Skeletal muscle tissue (tissue), 3 donors: ENCODE measurements at regions not wholly inside any gene's neighbourhood (a gene's known extent, or its start where the extent isn't known, plus 50 kb on each side); places are given as distances from the start of the nearest gene placed in this dataset.

Source experiments
- H3K27ac ChIP-seq: one replicate; pipeline ENCODE4 v1.7.0; 2013; ENCODE audit warnings: mild to moderate bottlenecking, low read depth, low read length, inconsistent platforms
- H3K27me3 ChIP-seq, 3 donors: one replicate each; pipeline ENCODE4 v1.7.0; 2013; ENCODE audit warnings: low read length in 3 of 3; ENCODE audit not compliant: control insufficient read depth in 3 of 3, insufficient read depth in 3 of 3
- H3K36me3 ChIP-seq, 3 donors: one replicate each; pipeline ENCODE4 v1.7.0; 2013; ENCODE audit warnings: low read length in 3 of 3; ENCODE audit not compliant: control insufficient read depth in 3 of 3, insufficient read depth in 3 of 3
- H3K4me1 ChIP-seq, 3 donors: one replicate each; pipeline ENCODE4 v1.7.0; 2013; ENCODE audit warnings: low read length in 3 of 3, mild to moderate bottlenecking in 3 of 3; ENCODE audit not compliant: control insufficient read depth in 3 of 3, insufficient read depth in 3 of 3
- H3K4me3 ChIP-seq, 3 donors: one replicate each; pipeline ENCODE4 v1.7.0; 2013; ENCODE audit warnings: low read length in 3 of 3
- H3K9ac ChIP-seq, 3 donors: one replicate each; pipeline ENCODE4 v1.7.0; 2013; ENCODE audit warnings: low read length in 3 of 3, mild to moderate bottlenecking in 3 of 3, moderate library complexity in 2 of 3, low read depth in 1 of 3
- H3K9me3 ChIP-seq, 3 donors: one replicate each; pipeline ENCODE4 v1.7.0; 2013; ENCODE audit warnings: low read length in 3 of 3; ENCODE audit not compliant: control insufficient read depth in 3 of 3
- donor health status: Osteomylitis.

- Histone ChIP-seq H3K4me1 (peaks cover 2 to 6% (median 3%) of the 10 kb centered on the region in 3 donors), H3K27ac (no peak overlapping the region), H3K27me3 (no peaks in the 10 kb centered on the region), H3K36me3 (no peaks in the 10 kb centered on the region), H3K9me3 (no peaks in the 10 kb centered on the region), H3K4me3 (no peak overlapping the region), H3K9ac (no peak overlapping the region)
These were observed 99.5 kb upstream of the THRB start for GRCh38 chr3:24594161-24594560.

- Histone ChIP-seq H3K27ac (no peak overlapping the region), H3K9me3 (no peaks in the 10 kb centered on the region), H3K27me3 (no peaks in the 10 kb centered on the region), H3K4me1 (peaks cover 0 to 3% (median 0%) of the 10 kb centered on the region in 3 donors), H3K9ac (no peak overlapping the region), H3K4me3 (no peak overlapping the region), H3K36me3 (no peaks in the 10 kb centered on the region)
These were observed 101.1 kb upstream of the THRB start for GRCh38 chr3:24595796-24596195.

- no peak overlapping the region for H3K27ac ChIP-seq
- peaks cover 0 to 3% (median 0%) of the 10 kb centered on the region in 3 donors for H3K4me1 ChIP-seq
- no peaks in the 10 kb centered on the region for H3K9me3 ChIP-seq
- H3K36me3 ChIP-seq, result no peaks in the 10 kb centered on the region
- no peaks in the 10 kb centered on the region for H3K27me3 ChIP-seq
- no peak overlapping the region for H3K4me3 ChIP-seq
- H3K9ac ChIP-seq, result no peak overlapping the region
These were observed 102.0 kb upstream of the THRB start for GRCh38 chr3:24596626-24597025.

GRCh38 chr3:24598695-24599470 is 104.2 kb upstream of the THRB start:
- Histone ChIP-seq H3K4me3 (no peak overlapping the region), H3K36me3 (no peaks in the 10 kb centered on the region), H3K27me3 (no peaks in the 10 kb centered on the region), H3K9ac (no peak overlapping the region), H3K9me3 (no peaks in the 10 kb centered on the region), H3K4me1 (peaks cover 0 to 6% (median 0%) of the 10 kb centered on the region in 3 donors), H3K27ac (no peak overlapping the region)

GRCh38 chr3:24601066-24601939 is 106.7 kb upstream of the THRB start:
- Histone ChIP-seq H3K9me3 (no peaks in the 10 kb centered on the region), H3K9ac (no peak overlapping the region), H3K27ac (no peak overlapping the region), H3K27me3 (no peaks in the 10 kb centered on the region), H3K4me3 (no peak overlapping the region), H3K36me3 (no peaks in the 10 kb centered on the region), H3K4me1 (peaks cover 0 to 6% (median 0%) of the 10 kb centered on the region in 3 donors)

GRCh38 chr3:24604215-24604614 is 109.6 kb upstream of the THRB start:
- Histone ChIP-seq H3K9me3 (no peaks in the 10 kb centered on the region), H3K4me3 (no peak overlapping the region), H3K27ac (no peak overlapping the region), H3K9ac (no peak overlapping the region), H3K36me3 (no peaks in the 10 kb centered on the region), H3K27me3 (no peaks in the 10 kb centered on the region), H3K4me1 (peaks cover 0 to 3% (median 0%) of the 10 kb centered on the region in 3 donors)

- Histone ChIP-seq H3K9me3 (no peaks in the 10 kb centered on the region), H3K4me1 (peaks cover 0 to 3% (median 0%) of the 10 kb centered on the region in 3 donors), H3K9ac (no peak overlapping the region), H3K4me3 (no peak overlapping the region), H3K36me3 (no peaks in the 10 kb centered on the region), H3K27ac (no peak overlapping the region), H3K27me3 (no peaks in the 10 kb centered on the region)
These were observed 110.9 kb upstream of the THRB start for GRCh38 chr3:24605511-24606028.

- no peak overlapping the region for H3K27ac ChIP-seq
These were observed 112.6 kb upstream of the THRB start for GRCh38 chr3:24607281-24607680.

GRCh38 chr3:24608701-24609390 is 114.2 kb upstream of the THRB start:
- H3K4me3 ChIP-seq, result no peak overlapping the region
- H3K4me1 ChIP-seq, result no peaks in the 10 kb centered on the region
- H3K27me3 ChIP-seq, result no peaks in the 10 kb centered on the region
- H3K9me3 ChIP-seq, result no peaks in the 10 kb centered on the region
- H3K27ac ChIP-seq, result no peak overlapping the region
- no peaks in the 10 kb centered on the region for H3K36me3 ChIP-seq
- no peak overlapping the region for H3K9ac ChIP-seq

More at GRCh38 chr3:24607281-24607680, 112.6 kb upstream of the THRB start:
- H3K4me3 ChIP-seq, result no peak overlapping the region
- H3K36me3 ChIP-seq, result no peaks in the 10 kb centered on the region
- no peaks in the 10 kb centered on the region for H3K27me3 ChIP-seq
- no peaks in the 10 kb centered on the region for H3K4me1 ChIP-seq
- H3K9me3 ChIP-seq, result no peaks in the 10 kb centered on the region
- no peak overlapping the region for H3K9ac ChIP-seq
